DMS114 treated with DMSO at 0.1 percent for 48 hours (cell line): ENCODE measurements at regions not wholly inside any gene's neighbourhood (a gene's known extent, or its start where the extent isn't known, plus 50 kb on each side); places are given as distances from the start of the nearest gene placed in this dataset.
"Not testable (repeated sequence)": the region's sequence is repeated elsewhere in the genome, so short reads cannot be mapped to it uniquely, and the experiment has no call there.

Experiments used
- DNase-seq: peaks from one replicate; lab custom pipeline; 2025; ENCODE audit not compliant: unreplicated experiment; lab: John Stamatoyannopoulos, UW

- no peak for DNase-seq
Observed at GRCh38 chr10:109664554-109664953, 258.8 kb downstream of the XPNPEP1 start.

- no peak for DNase-seq
Observed at GRCh38 chr10:109663122-109663521, 260.2 kb downstream of the XPNPEP1 start.

GRCh38 chr10:109652612-109653011, 270.7 kb downstream of the XPNPEP1 start:
- not testable (repeated sequence) for DNase-seq

DNA sequence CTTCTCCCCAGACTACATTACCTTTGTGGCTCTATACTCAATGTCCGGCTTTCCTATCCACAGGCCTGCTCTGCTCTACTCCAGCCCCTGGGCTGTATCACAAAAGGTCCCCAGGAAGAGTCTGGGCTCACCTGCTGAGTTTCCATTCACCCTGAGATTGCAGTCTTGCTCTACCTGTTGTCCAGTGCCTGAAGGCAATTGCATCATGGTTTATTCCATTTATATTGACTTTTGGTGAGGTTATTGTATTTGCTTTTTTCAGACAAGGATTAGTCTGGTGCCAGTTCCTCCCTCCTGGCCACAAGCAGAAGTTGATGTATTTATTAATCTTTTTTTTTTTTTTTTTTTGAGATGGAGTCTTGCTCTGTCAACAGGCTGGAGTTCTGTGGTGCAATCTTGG, 273.1 kb downstream of the XPNPEP1 start:
- no peak for DNase-seq

- no peak for DNase-seq
Observed at GRCh38 chr10:109647627-109648026, 275.7 kb downstream of the XPNPEP1 start.

DNA sequence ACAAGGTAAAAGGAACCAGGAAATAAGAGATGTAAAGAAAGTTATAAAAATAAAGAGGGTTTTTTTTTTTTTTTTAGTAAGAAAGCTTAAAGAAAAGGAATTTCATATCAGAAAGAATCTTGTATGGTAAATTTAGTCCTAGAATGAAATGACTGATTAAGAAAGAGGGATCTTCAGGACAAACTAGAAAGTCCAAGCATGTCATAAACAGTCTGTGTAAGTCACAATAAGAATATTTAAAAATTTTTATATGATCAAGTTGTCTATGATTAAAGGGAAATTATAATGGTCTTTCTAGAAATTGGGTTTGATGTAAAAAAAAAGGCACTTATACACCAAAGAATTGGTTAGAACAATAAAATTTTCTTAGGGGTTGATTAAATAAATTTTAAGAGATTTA, 289.5 kb downstream of the XPNPEP1 start:
- no peak for DNase-seq

- not testable (repeated sequence) for DNase-seq
Observed at GRCh38 chr10:109633017-109633416, 290.3 kb downstream of the XPNPEP1 start.

- DNase-seq = no peak
Observed at GRCh38 chr10:109624939-109625338, 298.4 kb downstream of the XPNPEP1 start.

DNA sequence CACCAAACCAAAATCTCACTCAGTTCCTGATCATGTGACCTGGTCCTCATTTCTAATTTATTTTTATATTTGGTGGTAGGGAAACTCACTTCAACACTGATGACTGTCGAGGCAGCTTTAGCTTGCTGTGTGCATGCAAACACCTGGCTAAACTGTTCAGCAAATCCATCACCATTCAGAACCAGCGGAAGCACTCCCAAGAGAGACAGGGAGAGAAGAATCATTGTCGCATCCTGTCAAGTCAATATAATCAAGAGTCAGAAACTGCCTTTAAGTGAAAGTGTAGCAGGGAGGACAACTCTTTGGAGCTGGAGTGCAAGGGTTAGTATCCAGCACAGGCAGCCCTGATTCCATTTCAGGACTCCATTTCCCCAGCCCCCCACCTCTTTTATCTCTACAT, 300.7 kb downstream of the XPNPEP1 start:
- DNase-seq = no peak

DNA sequence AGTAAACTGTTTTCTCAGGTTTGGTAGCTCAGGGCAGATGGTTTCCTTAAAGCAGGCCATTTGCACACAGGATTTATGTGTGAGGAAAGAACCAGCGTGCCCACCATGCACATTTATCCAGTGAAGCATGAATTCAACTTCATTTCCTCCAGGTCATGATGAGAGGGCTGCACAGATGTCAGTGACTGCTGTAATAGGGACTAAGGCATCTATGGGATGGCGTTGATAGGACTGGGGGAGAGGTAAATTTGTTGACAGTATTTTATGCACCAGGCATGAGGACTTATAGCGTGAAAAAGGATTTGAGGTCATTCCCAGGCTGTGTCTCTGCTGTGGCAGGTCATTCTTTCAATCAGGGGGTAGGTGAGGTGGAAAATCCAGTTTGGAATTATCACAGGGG, 302.9 kb downstream of the XPNPEP1 start:
- no peak for DNase-seq

- no peak for DNase-seq
Observed at GRCh38 chr10:109619914-109620313, 303.4 kb downstream of the XPNPEP1 start.

DNA sequence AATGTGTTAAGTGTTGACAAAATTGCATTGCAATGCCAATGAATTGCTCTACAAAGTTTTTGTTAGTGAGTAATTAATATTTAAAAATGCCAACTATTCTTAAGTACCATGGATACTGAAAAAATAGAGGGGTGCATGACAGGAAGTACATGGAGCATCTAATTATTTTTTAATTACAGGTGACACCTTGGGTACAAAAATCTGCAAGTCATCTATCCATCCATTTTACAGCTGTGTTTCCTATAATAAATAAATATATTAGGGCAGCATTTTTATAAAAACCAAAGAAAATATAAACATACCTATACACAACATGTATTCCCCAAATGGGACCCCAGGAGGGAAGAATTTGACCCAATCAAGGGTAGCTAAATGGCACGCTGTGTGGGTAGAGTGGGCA, 304.6 kb downstream of the XPNPEP1 start:
- DNase-seq = no peak

DNA sequence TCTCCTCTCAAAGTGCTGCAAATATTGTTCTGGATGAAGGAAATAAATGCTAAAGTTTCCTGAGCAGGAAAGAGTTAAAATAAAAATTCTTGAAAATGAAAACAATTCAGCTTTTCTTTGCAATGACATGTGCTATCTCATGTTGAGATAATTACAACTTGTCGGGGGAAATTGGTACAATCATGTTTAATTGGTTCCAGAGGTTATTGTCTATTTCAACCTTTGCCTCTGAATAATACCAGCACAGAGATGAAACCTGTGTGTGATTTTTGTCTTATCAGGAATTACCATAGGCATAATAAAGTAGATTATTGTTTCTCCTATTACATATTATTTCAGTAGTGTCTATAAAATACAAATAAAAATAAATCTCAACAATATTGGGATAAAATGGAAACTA, 305.0 kb downstream of the XPNPEP1 start:
- DNase-seq = no peak

- DNase-seq = no peak
Observed at GRCh38 chr10:109616359-109616980, 306.8 kb downstream of the XPNPEP1 start.

- not testable (repeated sequence) for DNase-seq
Observed at GRCh38 chr10:109595356-109595755, 328.0 kb downstream of the XPNPEP1 start.

- DNase-seq = no peak
Observed at GRCh38 chr10:109593682-109594081, 329.6 kb downstream of the XPNPEP1 start.

DNA sequence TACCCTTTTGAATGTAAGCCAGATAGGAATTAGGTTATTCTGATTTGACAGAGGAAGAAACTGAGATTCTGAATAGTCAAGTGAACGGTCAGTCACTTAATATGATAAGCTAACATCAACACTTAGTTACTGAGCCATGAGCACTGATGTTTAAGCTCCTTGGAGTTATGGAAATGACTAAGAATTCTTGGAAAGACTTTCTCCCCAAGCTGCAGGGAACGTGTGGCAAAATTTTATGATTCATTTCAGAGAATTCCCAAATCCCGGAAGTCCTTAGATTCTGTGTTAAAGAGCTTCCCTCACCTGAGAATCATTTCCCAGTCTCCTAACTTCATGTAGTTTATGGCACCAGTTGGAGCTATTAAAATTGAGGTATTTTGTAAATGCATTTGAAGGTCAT, 330.9 kb downstream of the XPNPEP1 start:
- no peak for DNase-seq

DNA sequence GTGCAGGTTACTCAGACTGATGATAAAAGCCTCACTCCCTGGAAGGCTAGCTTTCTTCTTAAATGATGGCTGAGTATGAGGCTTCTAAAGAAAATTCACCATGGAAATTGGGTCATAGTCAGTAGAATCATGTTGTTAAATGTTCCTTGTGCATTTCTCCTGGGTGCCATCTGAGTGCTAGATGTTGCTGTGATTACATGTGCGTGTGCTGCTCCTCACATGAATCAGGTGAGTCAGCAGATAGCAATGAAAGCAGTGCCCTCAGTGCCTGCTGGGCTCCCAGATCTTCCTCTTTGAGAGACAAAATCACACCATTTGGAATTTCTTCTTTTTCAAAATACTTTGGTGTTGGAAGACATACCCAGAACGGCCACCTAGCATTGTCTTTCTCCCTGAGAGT, 331.7 kb downstream of the XPNPEP1 start:
- no peak for DNase-seq

DNA sequence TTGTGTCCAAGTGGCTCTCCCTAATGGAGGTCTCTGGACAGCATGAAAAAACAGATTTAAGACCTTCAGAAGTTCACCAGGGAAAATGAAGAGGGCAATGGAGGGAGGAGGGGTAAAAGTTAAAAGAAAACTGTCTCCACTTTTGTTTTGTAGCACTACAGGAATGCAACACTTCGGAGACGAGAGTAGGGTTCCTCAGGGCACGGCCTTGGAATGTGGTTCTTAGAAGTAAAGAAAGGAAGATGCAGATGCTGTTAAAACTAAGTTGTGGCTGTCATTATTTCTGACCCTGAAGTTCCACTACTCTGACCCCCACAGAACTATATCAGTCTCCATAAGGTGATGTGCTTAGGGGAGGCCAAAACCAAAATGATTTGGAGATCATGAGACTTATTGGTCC, 335.1 kb downstream of the XPNPEP1 start:
- no peak for DNase-seq

GRCh38 chr10:109587366-109587765, 335.9 kb downstream of the XPNPEP1 start:
- no peak for DNase-seq

GRCh38 chr10:109556399-109556798, 366.9 kb downstream of the XPNPEP1 start:
- DNase-seq = no peak

DNA sequence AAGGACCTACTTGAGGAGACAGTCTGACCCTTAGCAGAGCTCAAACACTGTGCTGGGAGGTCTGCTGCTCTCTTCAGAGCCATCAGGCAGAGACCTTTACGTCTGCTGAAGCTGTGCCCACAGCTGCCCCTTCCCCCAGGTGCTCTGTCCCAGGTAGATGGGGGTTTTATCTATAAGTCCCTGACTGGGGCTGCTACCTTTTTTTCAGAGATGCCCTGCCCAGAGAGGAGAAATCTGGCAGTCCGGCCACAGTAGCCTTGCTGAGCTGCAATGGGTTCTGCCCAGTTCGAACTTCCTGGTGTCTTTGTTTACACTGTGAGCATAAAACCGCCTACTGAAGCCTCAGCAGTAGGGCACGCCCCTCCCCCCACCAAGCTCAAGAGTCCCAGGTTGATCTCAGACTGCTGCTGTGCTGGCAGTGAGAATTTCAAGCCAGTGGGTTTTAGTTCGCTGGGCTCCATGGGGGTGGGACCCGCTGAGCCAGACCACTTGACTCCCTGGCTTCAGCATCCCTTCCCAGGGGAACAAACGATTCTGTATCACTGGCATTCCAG, 381.2 kb downstream of the XPNPEP1 start:
- not testable (repeated sequence) for DNase-seq

GRCh38 chr10:109534193-109534592, 389.1 kb downstream of the XPNPEP1 start:
- no peak for DNase-seq
